Testis (tissue), 2 donors: ENCODE measurements at regions not wholly inside any gene's neighbourhood (a gene's known extent, or its start where the extent isn't known, plus 50 kb on each side); places are given as distances from the start of the nearest gene placed in this dataset.

ENCODE experiments used
- CTCF ChIP-seq, 3 experiments: fragments of 450-650 bp in 2 of 3; fragments of 200-600 bp in 1 of 3; sonication (generic) in 1 of 3; IDR thresholded peaks; one replicate each; pipeline ENCODE4 v1.5.1; 2016 to 2019; ENCODE audit warnings: antibody characterized with exemption in 3 of 3, mild to moderate bottlenecking in 2 of 3, moderate library complexity in 1 of 3
- POLR2A ChIP-seq: fragments of 450-650 bp; IDR thresholded peaks from one replicate; pipeline ENCODE4 v1.6.1; 2017; ENCODE audit warnings: antibody characterized with exemption, mild to moderate bottlenecking, moderate library complexity

DNA sequence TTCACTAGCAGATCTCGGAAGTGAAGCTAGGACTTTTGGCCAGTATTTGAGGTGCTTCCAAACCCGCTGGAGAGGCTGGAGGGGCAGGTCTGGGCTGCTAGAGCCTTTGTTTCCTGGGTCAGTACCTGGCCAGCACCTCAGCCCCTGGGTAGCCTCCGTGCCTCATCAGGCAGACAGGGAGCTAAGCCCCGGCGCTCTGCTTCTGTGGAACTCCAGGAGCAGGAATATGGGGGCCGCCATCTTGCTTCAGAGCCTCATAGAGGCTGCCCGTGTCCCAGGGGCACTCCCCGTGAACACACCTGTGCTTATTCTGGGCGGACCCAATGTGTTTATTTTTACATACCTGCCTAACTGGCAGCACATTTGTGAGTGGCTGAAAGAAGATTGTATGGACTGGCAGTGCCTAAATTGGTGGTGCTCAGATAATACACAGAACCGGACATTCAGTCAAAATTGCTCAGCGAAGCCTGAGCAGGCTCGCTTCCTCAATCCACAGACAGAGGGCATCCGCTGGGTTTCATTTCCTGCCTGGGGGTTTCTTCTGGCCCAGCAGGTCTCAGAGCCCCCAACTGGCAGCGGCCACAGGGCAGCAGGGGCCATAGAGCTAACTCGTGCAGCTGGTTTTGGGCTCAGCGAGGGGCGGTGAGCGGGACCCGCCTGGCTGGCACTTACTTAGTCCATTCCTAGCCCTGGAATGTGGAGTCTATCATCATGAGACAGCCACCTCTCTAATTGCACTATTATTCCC, 176.8 kb upstream of the ALKAL2 start:
- TF ChIP-seq CTCF (IDR thresholded peaks at IDR 0.05), result no peak
- TF ChIP-seq POLR2A, result no peak
